ENCODE measurements at regions not wholly inside any gene's neighbourhood (a gene's known extent, or its start where the extent isn't known, plus 50 kb on each side); places are given as distances from the start of the nearest gene placed in this dataset.
A peak's percentile ranks its signal among the peaks of the same experiment; 100 is the strongest.

DNA sequence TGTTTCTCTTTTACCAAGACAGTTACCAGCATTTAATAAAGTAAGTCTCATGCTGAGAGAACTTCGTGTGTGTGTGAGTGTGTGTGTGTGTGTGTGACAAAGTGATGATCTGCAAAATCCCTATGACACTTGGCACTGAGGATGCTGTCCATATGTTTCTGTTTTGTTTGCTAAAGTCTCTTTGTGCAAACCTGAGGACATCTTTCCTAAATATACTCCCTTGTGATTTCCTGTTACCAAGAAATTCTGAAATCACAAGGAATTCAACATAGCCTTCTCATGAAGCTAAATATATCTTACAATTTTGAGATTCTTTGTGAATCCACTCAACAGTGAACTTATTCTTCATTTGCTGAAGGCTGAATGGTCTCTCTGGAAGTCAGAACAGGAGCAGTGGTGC lies 1359.7 kb upstream of the NRXN1 start:
- no peak for DNase-seq
- no peak overlapping the region for H3K9ac ChIP-seq (ENCODE audit: extremely low read depth, low read length, poor library complexity, severe bottlenecking)
- H3K27me3 ChIP-seq (ENCODE audit: control insufficient read depth, insufficient read depth, low read length, poor library complexity, severe bottlenecking) = no peaks in the 10 kb centered on the region
- Mint-ChIP-seq H3K27me3 (ENCODE audit: insufficient read depth) (no peaks in the 10 kb centered on the region), H3K36me3 (ENCODE audit: low read depth) (no peaks in the 10 kb centered on the region), H3K4me1 (peaks cover 6% of the 10 kb centered on the region), H3K9me3 (no peaks in the 10 kb centered on the region), H3K27ac (no peak overlapping the region), H3K4me3 (no peak overlapping the region)
- no peak overlapping the region for H3K4me3 ChIP-seq (ENCODE audit: low read length)
- 93 to 100% methylated on average over 1 of the region's 1 CpG for WGBS, 2 experiments (ENCODE audit: insufficient coverage in 1 of 2, insufficient read length in 1 of 2)
- TF ChIP-seq, protein P1, sequence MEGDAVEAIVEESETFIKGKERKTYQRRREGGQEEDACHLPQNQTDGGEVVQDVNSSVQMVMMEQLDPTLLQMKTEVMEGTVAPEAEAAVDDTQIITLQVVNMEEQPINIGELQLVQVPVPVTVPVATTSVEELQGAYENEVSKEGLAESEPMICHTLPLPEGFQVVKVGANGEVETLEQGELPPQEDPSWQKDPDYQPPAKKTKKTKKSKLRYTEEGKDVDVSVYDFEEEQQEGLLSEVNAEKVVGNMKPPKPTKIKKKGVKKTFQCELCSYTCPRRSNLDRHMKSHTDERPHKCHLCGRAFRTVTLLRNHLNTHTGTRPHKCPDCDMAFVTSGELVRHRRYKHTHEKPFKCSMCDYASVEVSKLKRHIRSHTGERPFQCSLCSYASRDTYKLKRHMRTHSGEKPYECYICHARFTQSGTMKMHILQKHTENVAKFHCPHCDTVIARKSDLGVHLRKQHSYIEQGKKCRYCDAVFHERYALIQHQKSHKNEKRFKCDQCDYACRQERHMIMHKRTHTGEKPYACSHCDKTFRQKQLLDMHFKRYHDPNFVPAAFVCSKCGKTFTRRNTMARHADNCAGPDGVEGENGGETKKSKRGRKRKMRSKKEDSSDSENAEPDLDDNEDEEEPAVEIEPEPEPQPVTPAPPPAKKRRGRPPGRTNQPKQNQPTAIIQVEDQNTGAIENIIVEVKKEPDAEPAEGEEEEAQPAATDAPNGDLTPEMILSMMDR (conservative IDR thresholded peaks at IDR 0.05) = no peak
- H3K4me1 ChIP-seq (ENCODE audit: control insufficient read depth, insufficient read depth, low read length) = no peaks in the 10 kb centered on the region
- no peaks in the 10 kb centered on the region for H3K36me3 ChIP-seq (ENCODE audit: control insufficient read depth, insufficient read depth, low read length)
- no peak overlapping the region for H3K27ac ChIP-seq (ENCODE audit: low read depth, low read length)
- H3K9me3 ChIP-seq (ENCODE audit: control insufficient read depth, low read length) = no peaks in the 10 kb centered on the region

GRCh38 chr2:52390651-52391050 lies 1358.7 kb upstream of the NRXN1 start:
- TF ChIP-seq, protein P1 (conservative IDR thresholded peaks at IDR 0.05) = no peak
- no peaks in the 10 kb centered on the region for H3K36me3 Mint-ChIP-seq (ENCODE audit: low read depth)

GRCh38 chr2:52387937-52388590 lies 1356.1 kb upstream of the NRXN1 start:
- no peak for DNase-seq
- no peaks in the 10 kb centered on the region for H3K9me3 Mint-ChIP-seq

More at GRCh38 chr2:52390651-52391050, 1358.7 kb upstream of the NRXN1 start:
- Histone ChIP-seq H3K9ac (ENCODE audit: extremely low read depth, low read length, poor library complexity, severe bottlenecking) (no peak overlapping the region), H3K4me1 (ENCODE audit: control insufficient read depth, insufficient read depth, low read length) (no peaks in the 10 kb centered on the region), H3K36me3 (ENCODE audit: control insufficient read depth, insufficient read depth, low read length) (no peaks in the 10 kb centered on the region), H3K9me3 (ENCODE audit: control insufficient read depth, low read length) (no peaks in the 10 kb centered on the region), H3K4me3 (ENCODE audit: low read length) (no peak overlapping the region), H3K27me3 (ENCODE audit: control insufficient read depth, insufficient read depth, low read length, poor library complexity, severe bottlenecking) (no peaks in the 10 kb centered on the region), H3K27ac (ENCODE audit: low read depth, low read length) (no peak overlapping the region)
- H3K4me3 Mint-ChIP-seq = no peak overlapping the region
- H3K9me3 Mint-ChIP-seq = no peaks in the 10 kb centered on the region
- no peak overlapping the region for H3K27ac Mint-ChIP-seq
- H3K27me3 Mint-ChIP-seq (ENCODE audit: insufficient read depth) = no peaks in the 10 kb centered on the region
- no peak for DNase-seq
- peaks cover 6% of the 10 kb centered on the region for H3K4me1 Mint-ChIP-seq

More at GRCh38 chr2:52387937-52388590, 1356.1 kb upstream of the NRXN1 start:
- H3K4me1 Mint-ChIP-seq = peaks cover 6% of the 10 kb centered on the region
- H3K27me3 ChIP-seq (ENCODE audit: control insufficient read depth, insufficient read depth, low read length, poor library complexity, severe bottlenecking) = no peaks in the 10 kb centered on the region
- TF ChIP-seq, protein P1 (conservative IDR thresholded peaks at IDR 0.05) = no peak
- WGBS, 2 experiments (ENCODE audit: insufficient coverage in 1 of 2, insufficient read length in 1 of 2) = 96 to 100% methylated on average over 1 to 5 of the region's 5 CpGs
- H3K9me3 ChIP-seq (ENCODE audit: control insufficient read depth, low read length) = no peaks in the 10 kb centered on the region
- no peak overlapping the region for H3K27ac ChIP-seq (ENCODE audit: low read depth, low read length)
- H3K4me1 ChIP-seq (ENCODE audit: control insufficient read depth, insufficient read depth, low read length) = no peaks in the 10 kb centered on the region
- no peaks in the 10 kb centered on the region for H3K27me3 Mint-ChIP-seq (ENCODE audit: insufficient read depth)
- no peak overlapping the region for H3K9ac ChIP-seq (ENCODE audit: extremely low read depth, low read length, poor library complexity, severe bottlenecking)
- H3K36me3 Mint-ChIP-seq (ENCODE audit: low read depth) = peaks cover 2% of the 10 kb centered on the region
- H3K27ac Mint-ChIP-seq = peak overlapping the region; percentile 32
- H3K36me3 ChIP-seq (ENCODE audit: control insufficient read depth, insufficient read depth, low read length) = no peaks in the 10 kb centered on the region
- no peak overlapping the region for H3K4me3 ChIP-seq (ENCODE audit: low read length)
- H3K4me3 Mint-ChIP-seq = no peak overlapping the region
